Peyer's patch (tissue), 4 donors: ENCODE measurements at regions not wholly inside any gene's neighbourhood (a gene's known extent, or its start where the extent isn't known, plus 50 kb on each side); places are given as distances from the start of the nearest gene placed in this dataset.

ENCODE experiments used
- DNase-seq, 3 donors: peaks; one replicate each; pipeline ENCODE4 v3.0.0-alpha.2; 2017 to 2019
- H3K27ac ChIP-seq, 4 donors: fragments of 200-600 bp; sonication (generic); one replicate each; pipeline ENCODE4 v1.5.1; 2016 to 2019
- H3K27me3 ChIP-seq, 2 donors: fragments of 200-600 bp; sonication (generic); one replicate each; pipeline ENCODE4 v1.5.1; 2019
- H3K36me3 ChIP-seq, 3 donors: fragments of 200-600 bp; sonication (generic); one replicate each; pipeline ENCODE4 v1.5.1; 2016 to 2019
- H3K4me1 ChIP-seq, 4 donors: fragments of 200-600 bp; sonication (generic); one replicate each; pipeline ENCODE4 v1.5.1; 2016 to 2019
- H3K4me3 ChIP-seq, 4 donors: fragments of 200-600 bp; sonication (generic); 1 replicate in 3 of 4; 2 replicates in 1 of 4; pipeline ENCODE4 v1.5.1; 2016 to 2019; ENCODE audit warnings: mild to moderate bottlenecking in 1 of 4
- H3K9me3 ChIP-seq, 4 donors: fragments of 200-600 bp; sonication (generic); one replicate each; pipeline ENCODE4 v1.5.1; 2016 to 2019; ENCODE audit warnings: mild to moderate bottlenecking in 1 of 4
- POLR2A ChIP-seq, 2 donors: fragments of 450-650 bp; IDR thresholded peaks; one replicate each; pipeline ENCODE4 v1.5.1; 2017; ENCODE audit warnings: antibody characterized with exemption in 2 of 2, mild to moderate bottlenecking in 2 of 2, moderate library complexity in 2 of 2
- TF ChIP-seq, protein P1 (sequence below), 6 experiments: fragments of 450-650 bp in 4 of 6; fragments of 200-600 bp in 2 of 6; sonication (generic) in 1 of 6; IDR thresholded peaks; one replicate each; pipeline ENCODE4 v1.5.1; 2017 to 2019; ENCODE audit warnings: antibody characterized with exemption in 6 of 6, mild to moderate bottlenecking in 3 of 6, moderate library complexity in 1 of 6

DNA sequence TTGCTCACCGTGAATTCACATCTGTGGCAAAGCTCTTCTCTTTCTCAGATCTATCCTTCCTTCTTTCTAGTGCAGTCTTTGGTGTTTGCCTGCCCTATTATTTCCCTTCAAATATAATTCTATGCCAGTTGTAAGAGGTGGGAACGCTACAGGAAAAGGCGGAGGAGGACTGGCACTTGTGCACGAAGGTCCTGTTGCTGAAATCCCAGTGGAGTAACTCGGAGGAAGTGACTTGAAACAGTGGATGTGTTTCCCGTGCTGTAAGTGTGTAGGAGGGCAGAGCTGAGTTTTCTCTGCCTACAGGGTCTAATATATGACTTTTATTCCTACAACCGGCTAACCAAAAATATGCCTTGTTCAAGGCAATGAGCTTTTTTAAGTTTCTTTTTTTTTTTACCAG, 754.8 kb downstream of the QKI start:
- TF ChIP-seq, protein P1, sequence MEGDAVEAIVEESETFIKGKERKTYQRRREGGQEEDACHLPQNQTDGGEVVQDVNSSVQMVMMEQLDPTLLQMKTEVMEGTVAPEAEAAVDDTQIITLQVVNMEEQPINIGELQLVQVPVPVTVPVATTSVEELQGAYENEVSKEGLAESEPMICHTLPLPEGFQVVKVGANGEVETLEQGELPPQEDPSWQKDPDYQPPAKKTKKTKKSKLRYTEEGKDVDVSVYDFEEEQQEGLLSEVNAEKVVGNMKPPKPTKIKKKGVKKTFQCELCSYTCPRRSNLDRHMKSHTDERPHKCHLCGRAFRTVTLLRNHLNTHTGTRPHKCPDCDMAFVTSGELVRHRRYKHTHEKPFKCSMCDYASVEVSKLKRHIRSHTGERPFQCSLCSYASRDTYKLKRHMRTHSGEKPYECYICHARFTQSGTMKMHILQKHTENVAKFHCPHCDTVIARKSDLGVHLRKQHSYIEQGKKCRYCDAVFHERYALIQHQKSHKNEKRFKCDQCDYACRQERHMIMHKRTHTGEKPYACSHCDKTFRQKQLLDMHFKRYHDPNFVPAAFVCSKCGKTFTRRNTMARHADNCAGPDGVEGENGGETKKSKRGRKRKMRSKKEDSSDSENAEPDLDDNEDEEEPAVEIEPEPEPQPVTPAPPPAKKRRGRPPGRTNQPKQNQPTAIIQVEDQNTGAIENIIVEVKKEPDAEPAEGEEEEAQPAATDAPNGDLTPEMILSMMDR (IDR thresholded peaks at IDR 0.05) = no peak
- no peak for TF ChIP-seq POLR2A (IDR thresholded peaks at IDR 0.05)
- no peak for DNase-seq
- no peaks in the 10 kb centered on the region for H3K4me1 ChIP-seq
- no peaks in the 10 kb centered on the region for H3K27me3 ChIP-seq
- no peaks in the 10 kb centered on the region for H3K9me3 ChIP-seq
- H3K4me3 ChIP-seq = no peak overlapping the region
- H3K27ac ChIP-seq = no peak overlapping the region
- no peaks in the 10 kb centered on the region for H3K36me3 ChIP-seq

GRCh38 chr6:164168595-164168994, 754.1 kb downstream of the QKI start:
- H3K4me1 ChIP-seq = no peaks in the 10 kb centered on the region
- H3K4me3 ChIP-seq = no peak overlapping the region
- no peaks in the 10 kb centered on the region for H3K27me3 ChIP-seq
- H3K27ac ChIP-seq = no peak overlapping the region
- TF ChIP-seq POLR2A (IDR thresholded peaks at IDR 0.05) = no peak
- TF ChIP-seq, protein P1 (IDR thresholded peaks at IDR 0.05) = no peak
- no peak for DNase-seq
- no peaks in the 10 kb centered on the region for H3K36me3 ChIP-seq
- H3K9me3 ChIP-seq = no peaks in the 10 kb centered on the region

DNA sequence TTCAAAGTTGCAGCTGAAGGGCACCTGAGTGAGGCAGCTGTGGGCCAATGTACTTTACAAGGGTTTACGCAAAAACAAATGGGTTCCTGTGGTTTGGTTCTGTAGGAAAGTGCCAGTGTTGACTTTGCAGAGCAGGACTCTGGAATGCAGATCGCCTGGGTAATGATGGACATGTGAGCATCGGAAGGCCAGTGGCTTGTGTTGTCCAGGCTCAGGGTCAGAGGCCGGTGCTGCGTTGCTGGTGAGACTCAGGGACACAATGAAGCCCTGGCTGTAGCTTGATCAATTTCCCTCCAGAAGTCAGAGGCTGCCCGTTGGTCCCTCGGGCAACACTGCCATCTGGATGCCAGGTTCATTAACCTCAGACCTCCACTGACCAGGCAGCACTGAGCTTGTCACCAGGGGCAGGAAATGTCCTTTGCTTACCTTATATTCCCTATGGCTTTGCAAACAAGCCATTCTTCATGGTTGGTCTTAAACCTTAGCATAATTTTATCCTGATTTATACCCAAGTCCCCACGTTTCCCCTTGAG, 753.4 kb downstream of the QKI start:
- H3K27ac ChIP-seq = no peak overlapping the region
- no peak for TF ChIP-seq POLR2A (IDR thresholded peaks at IDR 0.05)
- TF ChIP-seq, protein P1 (IDR thresholded peaks at IDR 0.05) = no peak
- no peaks in the 10 kb centered on the region for H3K9me3 ChIP-seq

DNA sequence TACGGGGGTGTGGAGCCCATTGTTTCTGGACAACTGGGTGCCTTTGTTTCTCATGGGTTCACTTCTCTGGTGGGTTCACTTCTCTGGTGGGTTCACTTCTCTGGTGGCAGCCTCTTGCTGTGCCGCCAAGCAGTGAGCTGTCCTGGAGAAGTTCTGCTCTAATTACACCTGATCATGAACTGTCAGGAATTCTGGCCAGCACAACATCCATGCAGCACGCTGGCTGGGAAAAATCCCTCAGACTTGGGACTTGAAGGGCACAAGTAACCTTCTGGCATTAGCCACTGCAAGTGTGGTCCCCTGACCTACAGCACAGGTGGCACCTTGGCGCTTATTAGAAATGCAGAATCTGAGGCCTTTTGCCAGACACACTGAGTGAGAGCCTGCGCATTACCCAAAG, 752.5 kb downstream of the QKI start:
- no peak for DNase-seq
- Histone ChIP-seq H3K4me1 (no peaks in the 10 kb centered on the region), H3K27me3 (no peaks in the 10 kb centered on the region), H3K36me3 (no peaks in the 10 kb centered on the region), H3K27ac (no peak overlapping the region), H3K4me3 (no peak overlapping the region), H3K9me3 (no peaks in the 10 kb centered on the region)
- TF ChIP-seq, protein P1 (IDR thresholded peaks at IDR 0.05) = no peak
- no peak for TF ChIP-seq POLR2A (IDR thresholded peaks at IDR 0.05)

More for the DNA sequence above, 753.4 kb downstream of the QKI start:
- H3K4me3 ChIP-seq = no peak overlapping the region
- no peaks in the 10 kb centered on the region for H3K36me3 ChIP-seq
- DNase-seq = no peak
- H3K27me3 ChIP-seq = no peaks in the 10 kb centered on the region
- H3K4me1 ChIP-seq = no peaks in the 10 kb centered on the region

- H3K9me3 ChIP-seq = no peaks in the 10 kb centered on the region
- TF ChIP-seq, protein P1 (IDR thresholded peaks at IDR 0.05) = no peak
- no peak for TF ChIP-seq POLR2A (IDR thresholded peaks at IDR 0.05)
- no peaks in the 10 kb centered on the region for H3K4me1 ChIP-seq
- no peak overlapping the region for H3K4me3 ChIP-seq
- no peaks in the 10 kb centered on the region for H3K27me3 ChIP-seq
- DNase-seq = no peak
- H3K27ac ChIP-seq = no peak overlapping the region
- H3K36me3 ChIP-seq = no peaks in the 10 kb centered on the region
These were observed 752.0 kb downstream of the QKI start for GRCh38 chr6:164166515-164166914.

GRCh38 chr6:164164876-164165275, 750.4 kb downstream of the QKI start:
- Histone ChIP-seq H3K27me3 (no peaks in the 10 kb centered on the region), H3K36me3 (no peaks in the 10 kb centered on the region), H3K4me1 (no peaks in the 10 kb centered on the region), H3K4me3 (no peak overlapping the region), H3K9me3 (no peaks in the 10 kb centered on the region), H3K27ac (no peak overlapping the region)
- DNase-seq = no peak
- no peak for TF ChIP-seq POLR2A (IDR thresholded peaks at IDR 0.05)
- TF ChIP-seq, protein P1 (IDR thresholded peaks at IDR 0.05) = no peak
